Effector memory CD8-positive, alpha-beta T cell (primary cell): ENCODE measurements at regions not wholly inside any gene's neighbourhood (a gene's known extent, or its start where the extent isn't known, plus 50 kb on each side); places are given as distances from the start of the nearest gene placed in this dataset.

Source experiments
- ATAC-seq: fragments of 150-1000 bp; cut with Tn5 transposase; replicated peaks from 2 replicates; pipeline ENCODE4 v1.10.0; 2021; ENCODE audit warnings: mild to moderate bottlenecking, moderate library complexity
- DNase-seq, 3 experiments: peaks; one replicate each; pipeline ENCODE4 v3.0.0; 2021
- H3K27ac Mint-ChIP-seq, 2 donors: one replicate each; pipeline ENCODE4 v1.8.0; 2022; ENCODE audit warnings: mild to moderate bottlenecking in 2 of 2, mixed read lengths in 2 of 2, moderate library complexity in 2 of 2
- H3K27me3 Mint-ChIP-seq, 2 donors: one replicate each; pipeline ENCODE4 v1.8.0; 2022; ENCODE audit warnings: mixed read lengths in 2 of 2
- H3K36me3 Mint-ChIP-seq: one replicate; pipeline ENCODE4 v1.8.0; 2022; ENCODE audit warnings: mild to moderate bottlenecking, moderate library complexity, mixed read lengths; ENCODE audit not compliant: insufficient read depth
- H3K4me1 Mint-ChIP-seq, 2 donors: one replicate each; pipeline ENCODE4 v1.8.0; 2022; ENCODE audit warnings: low read depth in 2 of 2, mixed read lengths in 2 of 2
- H3K4me3 Mint-ChIP-seq, 2 donors: one replicate each; pipeline ENCODE4 v1.8.0; 2022; ENCODE audit warnings: mild to moderate bottlenecking in 2 of 2, mixed read lengths in 2 of 2, moderate library complexity in 2 of 2
- H3K9me3 Mint-ChIP-seq, 2 donors: one replicate each; pipeline ENCODE4 v1.8.0; 2022; ENCODE audit warnings: mixed read lengths in 2 of 2

GRCh38 chr5:159620853-159621540 lies 290.7 kb upstream of the IL12B start:
- peaks cover 40 to 62% of the 10 kb centered on the region in 2 donors for H3K27me3 Mint-ChIP-seq
- H3K9me3 Mint-ChIP-seq: peaks cover 0 to 8% of the 10 kb centered on the region in 2 donors
- H3K4me1 Mint-ChIP-seq: no peaks in the 10 kb centered on the region
- H3K27ac Mint-ChIP-seq: no peak overlapping the region
- ATAC-seq (no peak), DNase-seq (no peak)
- no peak overlapping the region for H3K4me3 Mint-ChIP-seq
- H3K36me3 Mint-ChIP-seq: no peaks in the 10 kb centered on the region

- H3K27ac Mint-ChIP-seq: no peak overlapping the region
- ATAC-seq (no peak), DNase-seq (no peak)
- H3K36me3 Mint-ChIP-seq: no peaks in the 10 kb centered on the region
- peaks cover 0 to 2% of the 10 kb centered on the region in 2 donors for H3K4me1 Mint-ChIP-seq
- H3K4me3 Mint-ChIP-seq: no peak overlapping the region
- H3K27me3 Mint-ChIP-seq: peaks cover 29 to 34% of the 10 kb centered on the region in 2 donors
- H3K9me3 Mint-ChIP-seq: no peaks in the 10 kb centered on the region
Measured at GRCh38 chr5:159628703-159629102, 287.6 kb upstream of the ADRA1B start.

GRCh38 chr5:159629158-159629557 lies 287.1 kb upstream of the ADRA1B start:
- Mint-ChIP-seq H3K36me3 (no peaks in the 10 kb centered on the region), H3K27me3 (peaks cover 31 to 38% of the 10 kb centered on the region in 2 donors), H3K4me3 (no peak overlapping the region), H3K4me1 (peaks cover 0 to 2% of the 10 kb centered on the region in 2 donors), H3K9me3 (no peaks in the 10 kb centered on the region), H3K27ac (no peak overlapping the region)
- no peak for DNase-seq
- no peak for ATAC-seq

- ATAC-seq (no peak), DNase-seq (no peak)
- no peaks in the 10 kb centered on the region for H3K9me3 Mint-ChIP-seq
- H3K36me3 Mint-ChIP-seq: no peaks in the 10 kb centered on the region
- peaks cover 26 to 35% of the 10 kb centered on the region in 2 donors for H3K27me3 Mint-ChIP-seq
- H3K4me1 Mint-ChIP-seq: peaks cover 0 to 2% of the 10 kb centered on the region in 2 donors
- H3K27ac Mint-ChIP-seq: no peak overlapping the region
- H3K4me3 Mint-ChIP-seq: no peak overlapping the region
Measured at GRCh38 chr5:159630545-159630944, 285.7 kb upstream of the ADRA1B start.

GRCh38 chr5:159631001-159631400 lies 285.3 kb upstream of the ADRA1B start:
- no peaks in the 10 kb centered on the region for H3K9me3 Mint-ChIP-seq
- H3K4me1 Mint-ChIP-seq: peaks cover 0 to 2% of the 10 kb centered on the region in 2 donors
- ATAC-seq (no peak), DNase-seq (no peak)
- H3K36me3 Mint-ChIP-seq: no peaks in the 10 kb centered on the region
- no peak overlapping the region for H3K27ac Mint-ChIP-seq
- H3K4me3 Mint-ChIP-seq: no peak overlapping the region
- peaks cover 31 to 37% of the 10 kb centered on the region in 2 donors for H3K27me3 Mint-ChIP-seq

GRCh38 chr5:159632866-159633265 lies 283.4 kb upstream of the ADRA1B start:
- no peak for ATAC-seq
- DNase-seq: no peak
- H3K4me1 Mint-ChIP-seq: peaks cover 0 to 2% of the 10 kb centered on the region in 2 donors
- H3K9me3 Mint-ChIP-seq: no peaks in the 10 kb centered on the region
- no peak overlapping the region for H3K27ac Mint-ChIP-seq
- no peak overlapping the region for H3K4me3 Mint-ChIP-seq
- H3K36me3 Mint-ChIP-seq: no peaks in the 10 kb centered on the region
- peaks cover 32 to 38% of the 10 kb centered on the region in 2 donors for H3K27me3 Mint-ChIP-seq

GRCh38 chr5:159638481-159638880 lies 277.8 kb upstream of the ADRA1B start:
- ATAC-seq: no peak

DNA sequence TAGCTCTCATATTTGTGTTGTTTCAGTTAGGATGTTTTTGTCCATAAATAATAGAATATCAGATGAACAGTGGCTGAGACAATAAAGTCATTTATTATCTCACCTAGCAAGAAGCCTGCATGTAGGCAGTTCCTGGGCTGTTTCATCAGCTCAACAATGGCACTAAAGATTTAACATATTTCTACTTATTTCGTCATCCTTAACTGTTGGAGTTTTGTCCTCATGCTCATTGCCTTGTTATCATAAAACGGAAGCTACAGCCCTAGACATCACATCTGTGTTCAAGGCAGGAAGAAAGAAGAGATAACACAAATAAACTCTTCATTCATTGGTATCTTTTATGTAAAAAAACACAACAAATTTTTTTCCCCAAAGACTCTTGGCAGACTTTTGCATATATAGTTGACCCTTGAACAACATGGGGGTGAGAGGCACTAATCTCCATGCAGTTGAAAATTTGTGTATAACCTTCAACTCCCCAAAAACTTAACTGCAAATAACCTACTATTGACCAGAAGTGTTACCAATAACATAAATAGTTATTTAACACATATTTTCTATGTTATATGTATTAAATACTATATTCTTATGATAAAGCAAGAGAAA lies 277.2 kb upstream of the ADRA1B start:
- DNase-seq: no peak
- H3K9me3 Mint-ChIP-seq: no peaks in the 10 kb centered on the region
- H3K27ac Mint-ChIP-seq: no peak overlapping the region
- no peaks in the 10 kb centered on the region for H3K36me3 Mint-ChIP-seq
- H3K4me1 Mint-ChIP-seq: no peaks in the 10 kb centered on the region
- ATAC-seq: no peak
- H3K4me3 Mint-ChIP-seq: no peak overlapping the region
- peaks cover 13 to 28% of the 10 kb centered on the region in 2 donors for H3K27me3 Mint-ChIP-seq

More at GRCh38 chr5:159638481-159638880, 277.8 kb upstream of the ADRA1B start:
- H3K27me3 Mint-ChIP-seq: peaks cover 18 to 34% of the 10 kb centered on the region in 2 donors
- no peaks in the 10 kb centered on the region for H3K4me1 Mint-ChIP-seq
- H3K9me3 Mint-ChIP-seq: no peaks in the 10 kb centered on the region
- no peak overlapping the region for H3K4me3 Mint-ChIP-seq
- no peaks in the 10 kb centered on the region for H3K36me3 Mint-ChIP-seq
- no peak for DNase-seq
- H3K27ac Mint-ChIP-seq: no peak overlapping the region

- Mint-ChIP-seq H3K27ac (no peak overlapping the region), H3K27me3 (peaks cover 18 to 27% of the 10 kb centered on the region in 2 donors), H3K9me3 (no peaks in the 10 kb centered on the region), H3K36me3 (no peaks in the 10 kb centered on the region), H3K4me3 (no peak overlapping the region), H3K4me1 (no peaks in the 10 kb centered on the region)
- DNase-seq (no peak), ATAC-seq (no peak)
Measured at GRCh38 chr5:159639590-159639989, 276.7 kb upstream of the ADRA1B start.

- H3K9me3 Mint-ChIP-seq: no peaks in the 10 kb centered on the region
- H3K36me3 Mint-ChIP-seq: no peaks in the 10 kb centered on the region
- H3K4me3 Mint-ChIP-seq: no peak overlapping the region
- ATAC-seq (no peak), DNase-seq (no peak)
- H3K27me3 Mint-ChIP-seq: peaks cover 12 to 18% of the 10 kb centered on the region in 2 donors
- H3K27ac Mint-ChIP-seq: no peak overlapping the region
- no peaks in the 10 kb centered on the region for H3K4me1 Mint-ChIP-seq
Measured at GRCh38 chr5:159640446-159640845, 275.8 kb upstream of the ADRA1B start.

DNA sequence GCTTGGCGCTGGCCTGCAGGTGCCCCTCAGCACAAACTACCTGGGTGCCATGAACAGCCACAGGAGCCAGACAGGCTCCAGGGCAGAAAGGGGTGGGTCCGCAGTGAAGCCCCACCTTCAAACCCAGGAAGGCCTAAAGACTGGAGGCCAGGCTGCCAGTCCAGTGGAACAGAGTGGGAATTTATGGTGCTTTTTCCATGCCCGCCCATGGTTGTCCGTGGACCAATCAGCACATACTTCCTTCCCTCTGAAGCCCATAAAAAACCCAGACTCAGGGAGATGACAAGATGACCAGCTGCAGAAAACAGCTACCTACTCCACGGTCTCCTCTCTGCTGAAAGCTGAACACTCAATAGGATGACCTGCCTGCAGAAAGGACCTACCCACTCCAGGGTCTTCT lies 275.4 kb upstream of the ADRA1B start:
- no peaks in the 10 kb centered on the region for H3K4me1 Mint-ChIP-seq
- H3K27ac Mint-ChIP-seq: no peak overlapping the region
- H3K27me3 Mint-ChIP-seq: peaks cover 8 to 13% of the 10 kb centered on the region in 2 donors
- H3K4me3 Mint-ChIP-seq: no peak overlapping the region
- DNase-seq (no peak), ATAC-seq (no peak)
- H3K36me3 Mint-ChIP-seq: no peaks in the 10 kb centered on the region
- no peaks in the 10 kb centered on the region for H3K9me3 Mint-ChIP-seq

- Mint-ChIP-seq H3K27me3 (peaks cover 6 to 13% of the 10 kb centered on the region in 2 donors), H3K4me3 (no peak overlapping the region), H3K4me1 (no peaks in the 10 kb centered on the region), H3K36me3 (no peaks in the 10 kb centered on the region), H3K9me3 (no peaks in the 10 kb centered on the region), H3K27ac (no peak overlapping the region)
- DNase-seq (no peak), ATAC-seq (no peak)
Measured at GRCh38 chr5:159641371-159642039, 274.8 kb upstream of the ADRA1B start.

DNA sequence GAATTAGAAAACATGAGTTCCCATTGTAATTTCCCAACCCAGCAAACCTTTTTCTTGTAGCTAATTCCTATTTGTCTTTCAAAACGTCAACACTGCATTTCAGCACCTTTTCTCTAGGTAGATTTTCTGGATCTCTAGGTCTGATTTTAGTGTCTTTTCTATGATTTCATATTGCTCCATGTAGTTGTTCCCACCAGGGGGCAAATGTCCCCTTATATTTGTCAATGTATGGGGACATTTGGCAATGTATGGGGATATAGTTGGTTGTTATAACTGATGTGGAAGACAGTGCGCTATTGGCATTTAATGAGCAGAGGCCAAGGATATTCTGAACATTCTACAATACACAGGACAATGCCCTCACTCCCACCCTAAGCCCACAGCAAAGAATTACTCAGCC lies 273.9 kb upstream of the ADRA1B start:
- DNase-seq (no peak), ATAC-seq (no peak)
- Mint-ChIP-seq H3K27ac (no peak overlapping the region), H3K4me3 (no peak overlapping the region), H3K27me3 (peaks cover 14 to 22% of the 10 kb centered on the region in 2 donors), H3K9me3 (no peaks in the 10 kb centered on the region), H3K4me1 (no peaks in the 10 kb centered on the region), H3K36me3 (no peaks in the 10 kb centered on the region)

GRCh38 chr5:159644053-159644452 lies 272.2 kb upstream of the ADRA1B start:
- Mint-ChIP-seq H3K27ac (no peak overlapping the region), H3K9me3 (no peaks in the 10 kb centered on the region), H3K4me3 (no peak overlapping the region), H3K4me1 (no peaks in the 10 kb centered on the region), H3K36me3 (no peaks in the 10 kb centered on the region), H3K27me3 (peaks cover 16 to 26% of the 10 kb centered on the region in 2 donors)
- no peak for DNase-seq
- no peak for ATAC-seq
